ENCODE measurements at regions not wholly inside any gene's neighbourhood (a gene's known extent, or its start where the extent isn't known, plus 50 kb on each side); places are given as distances from the start of the nearest gene placed in this dataset.

GRCh38 chr2:235156055-235156454 is 204.2 kb downstream of the SH3BP4 start:
- H3K4me3 ChIP-seq = no peak overlapping the region
- DNase-seq (ENCODE audit: low spot score) = no peak

GRCh38 chr2:235157746-235158482 is 206.1 kb downstream of the SH3BP4 start:
- DNase-seq (ENCODE audit: low spot score) = no peak
- no peak for TF ChIP-seq CTCF (IDR thresholded peaks at IDR 0.05)
- Histone ChIP-seq H3K27ac (no peak overlapping the region), H3K4me3 (no peak overlapping the region)

More at GRCh38 chr2:235156055-235156454, 204.2 kb downstream of the SH3BP4 start:
- H3K27ac ChIP-seq = no peak overlapping the region
- no peak for TF ChIP-seq CTCF (IDR thresholded peaks at IDR 0.05)

GRCh38 chr2:235160281-235160810 is 208.5 kb downstream of the SH3BP4 start:
- Histone ChIP-seq H3K27ac (no peak overlapping the region), H3K4me3 (no peak overlapping the region)
- DNase-seq (ENCODE audit: low spot score) = no peak
- no peak for TF ChIP-seq CTCF (IDR thresholded peaks at IDR 0.05)

GRCh38 chr2:235161565-235161964 is 209.7 kb downstream of the SH3BP4 start:
- DNase-seq (ENCODE audit: low spot score) = no peak
- H3K4me3 ChIP-seq = no peak overlapping the region
- TF ChIP-seq CTCF (IDR thresholded peaks at IDR 0.05) = no peak
- H3K27ac ChIP-seq = no peak overlapping the region

- no peak for TF ChIP-seq CTCF (IDR thresholded peaks at IDR 0.05)
- peak; percentile 7 for DNase-seq (ENCODE audit: low spot score)
Measured at GRCh38 chr2:235162082-235162836, 210.4 kb downstream of the SH3BP4 start.

GRCh38 chr2:235162837-235163197 is 211.0 kb downstream of the SH3BP4 start:
- H3K4me3 ChIP-seq = no peak overlapping the region
- TF ChIP-seq CTCF (IDR thresholded peaks at IDR 0.05) = no peak
- H3K27ac ChIP-seq = no peak overlapping the region
- DNase-seq (ENCODE audit: low spot score) = peak; percentile 8

More at GRCh38 chr2:235162082-235162836, 210.4 kb downstream of the SH3BP4 start:
- no peak overlapping the region for H3K4me3 ChIP-seq
- no peak overlapping the region for H3K27ac ChIP-seq

Measured in coronary artery (tissue), 2 donors.